ENCODE measurements at regions not wholly inside any gene's neighbourhood (a gene's known extent, or its start where the extent isn't known, plus 50 kb on each side); places are given as distances from the start of the nearest gene placed in this dataset.
"Not testable (repeated sequence)": the region's sequence is repeated elsewhere in the genome, so short reads cannot be mapped to it uniquely, and the experiment has no call there.

GRCh38 chr20:48521121-48521520, 306.7 kb downstream of the PREX1 start:
- no peak overlapping the region for H3K4me3 ChIP-seq (ENCODE audit: low read length in 3 of 3)
- H3K9me3 ChIP-seq (ENCODE audit: control insufficient read depth in 3 of 3, low read length in 3 of 3): no peaks in the 10 kb centered on the region
- H3K9ac ChIP-seq (ENCODE audit: low read depth in 1 of 3, low read length in 3 of 3): no peak overlapping the region
- H3K27ac ChIP-seq (ENCODE audit: low read depth, low read length): no peak overlapping the region
- H3K4me1 ChIP-seq (ENCODE audit: control insufficient read depth in 3 of 3, insufficient read depth in 3 of 3, low read length in 3 of 3): no peaks in the 10 kb centered on the region
- no peaks in the 10 kb centered on the region for H3K36me3 ChIP-seq (ENCODE audit: control insufficient read depth in 3 of 3, insufficient read depth in 3 of 3, low read length in 3 of 3)
- peaks cover 0 to 13% (median 4%) of the 10 kb centered on the region in 3 donors for H3K27me3 ChIP-seq (ENCODE audit: control insufficient read depth in 3 of 3, insufficient read depth in 3 of 3, low read length in 3 of 3)

- H3K9ac ChIP-seq (ENCODE audit: low read depth in 1 of 3, low read length in 3 of 3); H3K9me3 ChIP-seq (ENCODE audit: control insufficient read depth in 3 of 3, low read length in 3 of 3); H3K27ac ChIP-seq (ENCODE audit: low read depth, low read length); H3K4me3 ChIP-seq (ENCODE audit: low read length in 3 of 3); H3K36me3 ChIP-seq (ENCODE audit: control insufficient read depth in 3 of 3, insufficient read depth in 3 of 3, low read length in 3 of 3); H3K27me3 ChIP-seq (ENCODE audit: control insufficient read depth in 3 of 3, insufficient read depth in 3 of 3, low read length in 3 of 3); H3K4me1 ChIP-seq (ENCODE audit: control insufficient read depth in 3 of 3, insufficient read depth in 3 of 3, low read length in 3 of 3): not testable (repeated sequence)
These were observed 311.6 kb downstream of the PREX1 start for GRCh38 chr20:48516196-48516595.

GRCh38 chr20:48514577-48514976, 313.2 kb downstream of the PREX1 start:
- not testable (repeated sequence) for H3K27ac ChIP-seq (ENCODE audit: low read depth, low read length); H3K9ac ChIP-seq (ENCODE audit: low read depth in 1 of 3, low read length in 3 of 3); H3K9me3 ChIP-seq (ENCODE audit: control insufficient read depth in 3 of 3, low read length in 3 of 3); H3K4me1 ChIP-seq (ENCODE audit: control insufficient read depth in 3 of 3, insufficient read depth in 3 of 3, low read length in 3 of 3); H3K27me3 ChIP-seq (ENCODE audit: control insufficient read depth in 3 of 3, insufficient read depth in 3 of 3, low read length in 3 of 3); H3K4me3 ChIP-seq (ENCODE audit: low read length in 3 of 3); H3K36me3 ChIP-seq (ENCODE audit: control insufficient read depth in 3 of 3, insufficient read depth in 3 of 3, low read length in 3 of 3)

- H3K4me3 ChIP-seq (ENCODE audit: low read length in 3 of 3); H3K36me3 ChIP-seq (ENCODE audit: control insufficient read depth in 3 of 3, insufficient read depth in 3 of 3, low read length in 3 of 3); H3K9me3 ChIP-seq (ENCODE audit: control insufficient read depth in 3 of 3, low read length in 3 of 3); H3K27me3 ChIP-seq (ENCODE audit: control insufficient read depth in 3 of 3, insufficient read depth in 3 of 3, low read length in 3 of 3); H3K27ac ChIP-seq (ENCODE audit: low read depth, low read length); H3K9ac ChIP-seq (ENCODE audit: low read depth in 1 of 3, low read length in 3 of 3); H3K4me1 ChIP-seq (ENCODE audit: control insufficient read depth in 3 of 3, insufficient read depth in 3 of 3, low read length in 3 of 3): not testable (repeated sequence)
These were observed 315.3 kb downstream of the PREX1 start for GRCh38 chr20:48512539-48512938.

- H3K4me1 ChIP-seq (ENCODE audit: control insufficient read depth in 3 of 3, insufficient read depth in 3 of 3, low read length in 3 of 3); H3K36me3 ChIP-seq (ENCODE audit: control insufficient read depth in 3 of 3, insufficient read depth in 3 of 3, low read length in 3 of 3); H3K27ac ChIP-seq (ENCODE audit: low read depth, low read length); H3K9me3 ChIP-seq (ENCODE audit: control insufficient read depth in 3 of 3, low read length in 3 of 3); H3K4me3 ChIP-seq (ENCODE audit: low read length in 3 of 3); H3K9ac ChIP-seq (ENCODE audit: low read depth in 1 of 3, low read length in 3 of 3): not testable (repeated sequence)
- H3K27me3 ChIP-seq (ENCODE audit: control insufficient read depth in 3 of 3, insufficient read depth in 3 of 3, low read length in 3 of 3): peaks cover 0 to 13% (median 9%) of the 10 kb centered on the region in 3 donors
These were observed 322.7 kb downstream of the PREX1 start for GRCh38 chr20:48505066-48505465.

- Histone ChIP-seq H3K4me1 (ENCODE audit: control insufficient read depth in 3 of 3, insufficient read depth in 3 of 3, low read length in 3 of 3) (no peaks in the 10 kb centered on the region), H3K9ac (ENCODE audit: low read depth in 1 of 3, low read length in 3 of 3) (no peak overlapping the region), H3K27ac (ENCODE audit: low read depth, low read length) (no peak overlapping the region), H3K4me3 (ENCODE audit: low read length in 3 of 3) (no peak overlapping the region), H3K36me3 (ENCODE audit: control insufficient read depth in 3 of 3, insufficient read depth in 3 of 3, low read length in 3 of 3) (no peaks in the 10 kb centered on the region), H3K27me3 (ENCODE audit: control insufficient read depth in 3 of 3, insufficient read depth in 3 of 3, low read length in 3 of 3) (peaks cover 0 to 13% (median 9%) of the 10 kb centered on the region in 3 donors), H3K9me3 (ENCODE audit: control insufficient read depth in 3 of 3, low read length in 3 of 3) (no peaks in the 10 kb centered on the region)
These were observed 324.5 kb downstream of the PREX1 start for GRCh38 chr20:48503166-48503815.

GRCh38 chr20:48502758-48503157, 325.0 kb downstream of the PREX1 start:
- no peaks in the 10 kb centered on the region for H3K4me1 ChIP-seq (ENCODE audit: control insufficient read depth in 3 of 3, insufficient read depth in 3 of 3, low read length in 3 of 3)
- peaks cover 0 to 13% (median 9%) of the 10 kb centered on the region in 3 donors for H3K27me3 ChIP-seq (ENCODE audit: control insufficient read depth in 3 of 3, insufficient read depth in 3 of 3, low read length in 3 of 3)
- no peaks in the 10 kb centered on the region for H3K9me3 ChIP-seq (ENCODE audit: control insufficient read depth in 3 of 3, low read length in 3 of 3)
- no peaks in the 10 kb centered on the region for H3K36me3 ChIP-seq (ENCODE audit: control insufficient read depth in 3 of 3, insufficient read depth in 3 of 3, low read length in 3 of 3)
- no peak overlapping the region for H3K9ac ChIP-seq (ENCODE audit: low read depth in 1 of 3, low read length in 3 of 3)
- no peak overlapping the region for H3K4me3 ChIP-seq (ENCODE audit: low read length in 3 of 3)
- H3K27ac ChIP-seq (ENCODE audit: low read depth, low read length): no peak overlapping the region

- H3K4me3 ChIP-seq (ENCODE audit: low read length in 3 of 3): no peak overlapping the region
- H3K9me3 ChIP-seq (ENCODE audit: control insufficient read depth in 3 of 3, low read length in 3 of 3): no peaks in the 10 kb centered on the region
- peaks cover 0 to 13% (median 9%) of the 10 kb centered on the region in 3 donors for H3K27me3 ChIP-seq (ENCODE audit: control insufficient read depth in 3 of 3, insufficient read depth in 3 of 3, low read length in 3 of 3)
- no peaks in the 10 kb centered on the region for H3K4me1 ChIP-seq (ENCODE audit: control insufficient read depth in 3 of 3, insufficient read depth in 3 of 3, low read length in 3 of 3)
- H3K9ac ChIP-seq (ENCODE audit: low read depth in 1 of 3, low read length in 3 of 3): no peak overlapping the region
- H3K36me3 ChIP-seq (ENCODE audit: control insufficient read depth in 3 of 3, insufficient read depth in 3 of 3, low read length in 3 of 3): no peaks in the 10 kb centered on the region
- no peak overlapping the region for H3K27ac ChIP-seq (ENCODE audit: low read depth, low read length)
These were observed 325.8 kb downstream of the PREX1 start for GRCh38 chr20:48502016-48502415.

- H3K4me3 ChIP-seq (ENCODE audit: low read length in 3 of 3); H3K9ac ChIP-seq (ENCODE audit: low read depth in 1 of 3, low read length in 3 of 3); H3K4me1 ChIP-seq (ENCODE audit: control insufficient read depth in 3 of 3, insufficient read depth in 3 of 3, low read length in 3 of 3); H3K27ac ChIP-seq (ENCODE audit: low read depth, low read length); H3K9me3 ChIP-seq (ENCODE audit: control insufficient read depth in 3 of 3, low read length in 3 of 3); H3K36me3 ChIP-seq (ENCODE audit: control insufficient read depth in 3 of 3, insufficient read depth in 3 of 3, low read length in 3 of 3): not testable (repeated sequence)
- peaks cover 0 to 13% (median 9%) of the 10 kb centered on the region in 3 donors for H3K27me3 ChIP-seq (ENCODE audit: control insufficient read depth in 3 of 3, insufficient read depth in 3 of 3, low read length in 3 of 3)
These were observed 326.9 kb downstream of the PREX1 start for GRCh38 chr20:48500900-48501299.

- not testable (repeated sequence) for H3K9ac ChIP-seq (ENCODE audit: low read depth in 1 of 3, low read length in 3 of 3); H3K4me3 ChIP-seq (ENCODE audit: low read length in 3 of 3); H3K4me1 ChIP-seq (ENCODE audit: control insufficient read depth in 3 of 3, insufficient read depth in 3 of 3, low read length in 3 of 3); H3K9me3 ChIP-seq (ENCODE audit: control insufficient read depth in 3 of 3, low read length in 3 of 3); H3K36me3 ChIP-seq (ENCODE audit: control insufficient read depth in 3 of 3, insufficient read depth in 3 of 3, low read length in 3 of 3); H3K27ac ChIP-seq (ENCODE audit: low read depth, low read length)
- peaks cover 0 to 13% (median 9%) of the 10 kb centered on the region in 3 donors for H3K27me3 ChIP-seq (ENCODE audit: control insufficient read depth in 3 of 3, insufficient read depth in 3 of 3, low read length in 3 of 3)
These were observed 328.9 kb downstream of the PREX1 start for GRCh38 chr20:48498939-48499338.
